ENCODE measurements at regions not wholly inside any gene's neighbourhood (a gene's known extent, or its start where the extent isn't known, plus 50 kb on each side); places are given as distances from the start of the nearest gene placed in this dataset.
"Not testable (repeated sequence)": the region's sequence is repeated elsewhere in the genome, so short reads cannot be mapped to it uniquely, and the experiment has no call there.

DNA sequence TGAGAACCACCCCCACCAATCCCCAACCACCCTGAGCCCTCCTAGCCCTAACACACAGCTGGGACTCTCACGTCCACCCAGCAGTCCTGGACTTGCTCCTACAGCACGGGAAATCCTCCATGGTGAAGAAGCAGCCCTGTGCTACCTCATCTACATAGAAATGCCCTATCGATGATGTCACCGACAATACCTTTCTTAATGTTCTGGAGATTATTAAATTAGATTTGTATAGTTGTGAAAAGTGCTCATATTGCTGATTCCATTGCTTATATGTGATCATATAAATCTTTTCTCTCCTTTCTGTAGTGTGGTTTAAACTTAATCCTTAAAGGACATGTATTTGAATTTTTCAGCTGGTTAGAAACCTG lies 97.1 kb downstream of the PPIAL4G start:
- DNase-seq (ENCODE audit: low spot score) = not testable (repeated sequence)

- peak; percentile 20 for DNase-seq (ENCODE audit: low spot score)
Observed at GRCh38 chr1:148385371-148386030, 97.6 kb downstream of the PPIAL4G start.

DNA sequence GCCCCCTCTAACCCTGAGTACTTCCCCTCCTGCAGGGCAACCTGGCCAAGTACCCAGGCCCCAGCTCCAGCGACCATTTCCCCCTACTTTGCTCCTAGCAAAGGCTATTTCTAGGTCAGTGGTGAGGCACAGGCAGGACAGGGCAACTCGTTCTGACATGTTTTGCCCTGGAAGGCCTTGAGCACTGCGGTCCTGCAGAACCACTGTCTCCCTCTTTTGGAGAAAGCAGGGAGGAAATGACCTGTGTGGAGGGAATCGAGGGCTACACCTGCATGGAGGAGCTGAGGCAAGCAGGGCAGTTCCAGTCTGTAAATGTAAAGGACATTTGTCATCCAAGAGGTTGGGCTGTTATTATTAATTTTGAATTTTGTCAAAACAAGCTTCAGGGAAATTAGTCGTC lies 99.1 kb downstream of the PPIAL4G start:
- DNase-seq (ENCODE audit: low spot score) = no peak

- no peak for DNase-seq (ENCODE audit: low spot score)
Observed at GRCh38 chr1:148379697-148380096, 103.4 kb downstream of the PPIAL4G start.

DNA sequence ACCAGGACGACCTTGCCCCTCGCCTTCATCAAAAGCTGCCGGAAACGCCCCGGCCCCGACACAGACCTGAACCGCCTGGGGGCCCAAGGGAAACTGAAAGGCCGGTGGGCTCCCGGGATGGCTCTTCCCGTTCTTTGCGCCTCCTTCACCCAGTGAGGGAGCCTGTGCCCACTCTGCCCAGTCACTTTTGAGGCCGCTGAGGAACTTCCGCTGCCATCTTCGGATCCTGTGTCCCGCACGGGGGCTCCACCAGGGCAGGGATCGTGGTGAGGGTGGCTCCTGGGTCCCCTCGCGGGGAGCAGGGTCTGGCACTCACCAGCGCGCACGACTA lies 104.0 kb downstream of the PPIAL4G start:
- no peak for DNase-seq (ENCODE audit: low spot score)

- DNase-seq (ENCODE audit: low spot score) = not testable (repeated sequence)
Observed at GRCh38 chr1:148377992-148378391, 105.1 kb downstream of the PPIAL4G start.

DNA sequence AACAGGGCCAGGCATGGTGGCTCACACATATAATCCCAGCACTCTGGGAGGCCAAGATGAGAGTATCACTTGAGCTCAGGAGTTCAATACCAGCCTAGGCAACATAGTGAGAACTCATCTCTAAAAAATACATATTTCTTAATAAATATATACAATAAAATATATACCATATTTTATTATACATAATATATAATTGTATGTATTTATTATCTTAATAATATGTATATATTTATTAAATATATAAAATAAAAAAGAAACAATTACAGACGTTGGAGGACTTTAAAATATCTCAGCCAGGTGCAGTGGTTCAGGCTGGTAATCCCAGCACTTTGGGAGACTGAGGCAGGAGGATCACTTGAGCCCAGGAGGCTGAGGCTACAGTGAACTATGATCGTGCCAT lies 106.1 kb downstream of the PPIAL4G start:
- not testable (repeated sequence) for DNase-seq (ENCODE audit: low spot score)

DNA sequence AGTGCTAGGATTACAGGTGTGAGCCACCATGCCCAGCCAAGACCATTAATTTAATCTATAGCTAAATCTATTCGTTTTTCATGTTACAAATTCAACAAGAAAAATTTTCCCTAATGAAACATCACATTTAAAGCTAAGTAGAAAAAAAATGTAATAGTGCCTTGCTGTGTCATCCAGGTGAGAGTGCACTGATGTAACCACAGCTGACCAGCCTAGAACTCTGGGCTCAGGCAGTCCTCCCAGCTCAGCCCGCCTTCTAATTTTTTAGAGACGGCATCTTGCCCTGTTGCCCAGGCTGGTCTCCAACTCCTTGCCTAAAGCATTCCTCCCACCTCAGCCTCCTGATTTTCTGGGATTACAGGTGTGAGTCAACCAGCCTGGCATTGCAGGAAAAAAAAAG lies 109.0 kb downstream of the PPIAL4G start:
- no peak for DNase-seq (ENCODE audit: low spot score)

- no peak for DNase-seq (ENCODE audit: low spot score)
Observed at GRCh38 chr1:148373192-148373925, 109.7 kb downstream of the PPIAL4G start.

- DNase-seq (ENCODE audit: low spot score) = no peak
Observed at GRCh38 chr1:148372731-148373130, 110.4 kb downstream of the PPIAL4G start.

DNA sequence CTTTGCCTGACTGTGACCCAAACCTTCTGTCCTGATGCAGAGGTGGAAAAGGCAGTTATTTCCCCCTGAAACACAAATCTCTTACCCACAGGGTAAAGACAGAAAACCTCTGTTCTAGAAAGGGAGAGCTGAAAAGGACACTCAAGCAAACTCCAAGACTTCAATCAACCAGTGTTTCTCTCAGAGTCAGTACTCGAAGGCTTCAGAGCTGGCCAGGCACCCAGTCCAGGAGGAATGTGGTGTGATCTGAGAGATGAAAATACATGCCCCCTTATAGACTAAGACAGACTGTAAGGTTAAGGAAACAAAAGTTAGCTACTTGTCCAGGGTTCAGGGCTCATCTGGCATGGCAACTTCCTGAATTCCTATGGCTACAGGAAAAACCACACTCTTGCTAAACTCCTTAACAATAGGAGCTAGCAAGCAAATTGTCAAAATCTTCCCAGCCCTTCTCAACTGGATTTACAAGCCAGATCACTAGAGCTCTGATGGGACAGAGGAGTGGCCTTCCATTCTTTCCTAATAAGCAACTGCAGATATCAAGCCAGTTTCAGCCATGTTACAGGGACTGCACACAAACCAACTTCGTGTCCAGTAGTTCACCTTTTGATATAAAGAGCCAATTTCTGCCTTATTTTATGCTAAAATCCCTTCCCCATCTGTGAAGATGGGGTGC lies 110.9 kb downstream of the PPIAL4G start:
- not testable (repeated sequence) for DNase-seq (ENCODE audit: low spot score)

DNA sequence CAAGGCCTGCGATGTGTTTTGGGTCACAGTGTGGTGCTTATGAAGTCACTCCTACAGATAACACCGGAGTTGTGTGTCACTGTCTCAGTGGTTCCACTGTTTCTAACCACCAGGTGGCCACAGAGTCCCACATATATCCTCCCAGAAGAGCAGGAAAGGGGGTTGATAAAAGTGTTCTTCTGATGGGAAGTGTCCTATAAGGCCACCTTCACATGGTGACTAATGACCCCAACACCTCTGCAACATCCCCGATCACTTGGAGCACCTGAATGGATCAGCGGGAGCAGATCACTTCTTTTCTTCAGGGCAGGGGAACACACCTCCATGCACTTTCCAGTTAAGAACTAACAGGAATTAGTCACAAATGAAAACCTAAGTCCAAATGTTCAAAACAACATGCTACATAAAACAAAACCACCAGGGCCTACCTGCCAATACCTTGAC lies 111.5 kb downstream of the PPIAL4G start:
- peak; percentile 76 for DNase-seq (ENCODE audit: low spot score)

- not testable (repeated sequence) for DNase-seq (ENCODE audit: low spot score)
Observed at GRCh38 chr1:148370661-148371060, 112.4 kb downstream of the PPIAL4G start.

DNA sequence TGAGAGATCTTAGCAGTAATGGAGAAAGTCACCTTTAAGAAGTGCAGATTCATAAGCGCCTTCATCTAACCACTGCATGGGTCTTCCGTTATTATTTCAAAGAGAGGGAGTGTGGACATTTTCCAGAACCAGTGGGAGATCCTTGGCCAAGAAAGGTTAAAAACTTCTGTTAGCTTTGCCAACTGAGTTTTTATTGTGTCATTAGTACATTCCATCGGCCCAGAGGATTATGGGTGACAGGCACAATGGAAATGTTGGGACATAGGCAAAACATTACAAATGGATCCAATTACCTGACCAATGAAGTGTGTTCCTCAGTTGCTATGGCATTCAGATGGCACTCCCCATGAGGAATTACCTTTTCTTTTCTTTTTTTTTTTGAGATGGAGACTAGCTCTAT lies 115.5 kb downstream of the PPIAL4G start:
- DNase-seq (ENCODE audit: low spot score) = no peak

- DNase-seq (ENCODE audit: low spot score) = not testable (repeated sequence)
Observed at GRCh38 chr1:148366136-148366753, 116.9 kb downstream of the PPIAL4G start.

- not testable (repeated sequence) for DNase-seq (ENCODE audit: low spot score)
Observed at GRCh38 chr1:148365151-148365550, 118.0 kb downstream of the PPIAL4G start.

- DNase-seq (ENCODE audit: low spot score) = not testable (repeated sequence)
Observed at GRCh38 chr1:148363979-148364378, 119.1 kb downstream of the PPIAL4G start.

- no peak for DNase-seq (ENCODE audit: low spot score)
Observed at GRCh38 chr1:148363439-148363810, 119.7 kb downstream of the PPIAL4G start.

GRCh38 chr1:148362626-148363438 lies 120.3 kb downstream of the PPIAL4G start:
- no peak for DNase-seq (ENCODE audit: low spot score)

GRCh38 chr1:148362216-148362611 lies 120.9 kb downstream of the PPIAL4G start:
- no peak for DNase-seq (ENCODE audit: low spot score)

DNA sequence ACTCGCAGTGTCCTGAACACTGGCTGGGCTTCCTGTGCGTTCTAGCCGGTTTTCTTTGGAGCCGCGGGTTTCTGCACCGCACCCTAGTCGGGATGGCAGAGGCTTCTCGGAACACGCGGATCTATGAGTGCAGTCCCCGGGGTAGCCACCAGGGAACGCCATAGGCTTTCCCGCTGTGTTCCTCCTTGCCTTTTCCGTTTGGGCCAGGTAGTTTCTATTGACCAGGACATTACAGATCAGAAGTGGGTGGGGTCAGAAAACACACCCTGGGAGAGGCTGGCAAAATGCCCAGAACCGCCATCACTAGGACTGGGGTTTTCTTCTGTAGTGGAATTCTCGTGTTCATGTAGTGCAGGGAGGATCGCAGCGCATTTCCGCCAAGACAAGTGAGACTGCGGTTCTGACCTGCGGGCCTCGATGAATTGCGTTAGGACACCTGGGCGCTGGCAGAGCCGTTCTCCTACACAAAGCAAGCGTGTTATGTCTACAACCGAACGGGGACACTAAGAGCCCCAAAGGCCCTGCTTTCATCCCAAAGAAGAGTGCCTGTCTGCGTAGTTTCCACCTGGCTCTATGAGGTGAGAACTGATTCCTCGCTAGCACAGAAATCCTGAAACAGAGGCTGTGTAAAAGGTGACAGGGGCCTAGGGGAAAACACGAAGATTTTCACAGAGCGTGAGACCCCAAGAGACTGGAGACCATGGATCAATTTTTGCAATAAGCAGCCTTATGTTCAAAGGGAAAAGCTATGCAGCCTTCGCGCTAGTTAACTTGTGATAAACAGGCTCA lies 121.5 kb downstream of the PPIAL4G start:
- peak; percentile 65 for DNase-seq (ENCODE audit: low spot score)
